GM18507 (cell line): ENCODE measurements at regions not wholly inside any gene's neighbourhood (a gene's known extent, or its start where the extent isn't known, plus 50 kb on each side); places are given as distances from the start of the nearest gene placed in this dataset.

Experiments
- DNase-seq: peaks from one replicate; pipeline ENCODE4 v3.0.0; 2011; ENCODE audit warnings: low read depth; ENCODE audit not compliant: insufficient read length; ENCODE audit errors: extremely low spot score
- FAIRE-seq: peaks from 2 replicates; lab custom pipeline; 2011; peaks lifted over from hg19 to GRCh38; lab: Jason Lieb, UNC

GRCh38 chr6:153591159-153591558 is 447.9 kb upstream of the OPRM1 start:
- DNase-seq (no peak), FAIRE-seq (no peak)

GRCh38 chr6:153590411-153590810 is 448.6 kb upstream of the OPRM1 start:
- no peak for DNase-seq
- FAIRE-seq: no peak

GRCh38 chr6:153588330-153588729 is 450.7 kb upstream of the OPRM1 start:
- FAIRE-seq: no peak

GRCh38 chr6:153583685-153584084 is 452.6 kb upstream of the RGS17 start:
- DNase-seq (no peak), FAIRE-seq (no peak)

More at GRCh38 chr6:153588330-153588729, 450.7 kb upstream of the OPRM1 start:
- DNase-seq: no peak

- FAIRE-seq (no peak), DNase-seq (no peak)
Measured at GRCh38 chr6:153580776-153581175, 449.7 kb upstream of the RGS17 start.

- FAIRE-seq: no peak
- no peak for DNase-seq
Measured at GRCh38 chr6:153575528-153575927, 444.4 kb upstream of the RGS17 start.

- FAIRE-seq: no peak
Measured at GRCh38 chr6:153574231-153574630, 443.1 kb upstream of the RGS17 start.

GRCh38 chr6:153572371-153572770 is 441.3 kb upstream of the RGS17 start:
- no peak for FAIRE-seq

More at GRCh38 chr6:153574231-153574630, 443.1 kb upstream of the RGS17 start:
- DNase-seq: no peak

GRCh38 chr6:153568628-153569027 is 437.5 kb upstream of the RGS17 start:
- no peak for FAIRE-seq

More at GRCh38 chr6:153572371-153572770, 441.3 kb upstream of the RGS17 start:
- DNase-seq: no peak

GRCh38 chr6:153564803-153565202 is 433.7 kb upstream of the RGS17 start:
- no peak for DNase-seq
- no peak for FAIRE-seq

More at GRCh38 chr6:153568628-153569027, 437.5 kb upstream of the RGS17 start:
- DNase-seq: no peak

GRCh38 chr6:153563001-153563400 is 431.9 kb upstream of the RGS17 start:
- DNase-seq (no peak), FAIRE-seq (no peak)

GRCh38 chr6:153553627-153554026 is 422.5 kb upstream of the RGS17 start:
- DNase-seq: no peak
- FAIRE-seq: no peak

GRCh38 chr6:153539602-153540001 is 408.5 kb upstream of the RGS17 start:
- DNase-seq: no peak
- FAIRE-seq: no peak

- no peak for DNase-seq
- FAIRE-seq: no peak
Measured at GRCh38 chr6:153538491-153538890, 407.4 kb upstream of the RGS17 start.

- no peak for FAIRE-seq
Measured at GRCh38 chr6:153537422-153537821, 406.3 kb upstream of the RGS17 start.

GRCh38 chr6:153526479-153526878 is 395.4 kb upstream of the RGS17 start:
- FAIRE-seq: no peak
- DNase-seq: no peak

More at GRCh38 chr6:153537422-153537821, 406.3 kb upstream of the RGS17 start:
- no peak for DNase-seq

- DNase-seq (no peak), FAIRE-seq (no peak)
Measured at GRCh38 chr6:153525998-153526397, 394.9 kb upstream of the RGS17 start.

GRCh38 chr6:153523390-153523789 is 392.3 kb upstream of the RGS17 start:
- no peak for FAIRE-seq
- DNase-seq: no peak

GRCh38 chr6:153511896-153512496 is 380.9 kb upstream of the RGS17 start:
- peak; percentile 55 for FAIRE-seq
- DNase-seq: no peak

- FAIRE-seq: no peak
- DNase-seq: no peak
Measured at GRCh38 chr6:153503810-153504209, 372.7 kb upstream of the RGS17 start.

- DNase-seq: no peak
- no peak for FAIRE-seq
Measured at GRCh38 chr6:153493501-153493900, 362.4 kb upstream of the RGS17 start.

GRCh38 chr6:153489479-153489878 is 358.4 kb upstream of the RGS17 start:
- FAIRE-seq (no peak), DNase-seq (no peak)
